IMR-90 (cell line): ENCODE measurements at regions not wholly inside any gene's neighbourhood (a gene's known extent, or its start where the extent isn't known, plus 50 kb on each side); places are given as distances from the start of the nearest gene placed in this dataset.

Experiments
- ATAC-seq: fragments of 200-7000 bp; cut with Tn5 transposase; 2 replicates; pipeline ENCODE4 v1.9.1; 2020; ENCODE audit warnings: low read depth, mild to moderate bottlenecking, moderate library complexity
- BruUV-seq: library from RNA; stranded (reverse); fragments of 400-500 nt; replicated peaks from 2 replicates; lab custom pipeline; 2021; lab: Mats Ljungman, UMichigan
- CTCF ChIA-PET: fragments of 300-600 bp; formaldehyde crosslinking; extraction: SDS; loops from one replicate; lab custom pipeline; 2021; ENCODE audit warnings: antibody characterized with exemption; lab: Yijun Ruan, JAX
- POLR2A ChIA-PET: fragments of 300-600 bp; sonication (Branson Sonifier 250); formaldehyde crosslinking; loops from one replicate; lab custom pipeline; 2022; ENCODE audit warnings: antibody characterized with exemption; ENCODE audit not compliant: unreplicated experiment; lab: Charles Lee
- DNase-seq: peaks from one replicate; pipeline ENCODE4 v3.0.0; 2013
- H2AFZ ChIP-seq: replicated peaks from 2 replicates; pipeline ENCODE3; 2013; ENCODE audit warnings: low read length, mild to moderate bottlenecking; ENCODE audit not compliant: poor library complexity
- H2AK5ac ChIP-seq: 2 replicates; pipeline ENCODE4 v1.6.1; 2013; ENCODE audit warnings: low read depth, low read length, inconsistent platforms
- H2AK9ac ChIP-seq: replicated peaks from 2 replicates; pipeline ENCODE3; 2013; ENCODE audit warnings: mild to moderate bottlenecking, low read depth, low read length, moderate library complexity; ENCODE audit not compliant: poor library complexity
- H2BK120ac ChIP-seq: 2 replicates; pipeline ENCODE4 v1.6.1; 2013; ENCODE audit warnings: low read depth, low read length, inconsistent platforms
- H2BK15ac ChIP-seq: 3 replicates; pipeline ENCODE4 v1.6.1; 2013; ENCODE audit warnings: low read depth, low read length, inconsistent platforms
- H2BK20ac ChIP-seq: 2 replicates; pipeline ENCODE4 v1.6.1; 2013; ENCODE audit warnings: low read depth, mild to moderate bottlenecking, inconsistent platforms, low read length, moderate library complexity
- H2BK5ac ChIP-seq: 2 replicates; pipeline ENCODE4 v1.6.1; 2013; ENCODE audit warnings: mild to moderate bottlenecking, low read depth, low read length, inconsistent platforms; ENCODE audit not compliant: poor library complexity, severe bottlenecking
- H3K14ac ChIP-seq: replicated peaks from 2 replicates; pipeline ENCODE4 v1.6.1; 2013; ENCODE audit warnings: low read depth, low read length, inconsistent platforms
- H3K18ac ChIP-seq: 2 replicates; pipeline ENCODE4 v1.6.1; 2013; ENCODE audit warnings: low read depth, low read length, control low read depth
- H3K23ac ChIP-seq: 2 replicates; pipeline ENCODE4 v1.6.1; 2013; ENCODE audit warnings: low read depth, low read length, inconsistent platforms
- H3K27ac ChIP-seq: 2 replicates; pipeline ENCODE4 v1.5.1; 2013; ENCODE audit warnings: mild to moderate bottlenecking, control low read depth, low read length; ENCODE audit not compliant: insufficient read depth
- H3K27me3 ChIP-seq: 2 replicates; pipeline ENCODE4 v1.6.1; 2013; ENCODE audit warnings: low read length; ENCODE audit not compliant: control insufficient read depth, insufficient read depth
- H3K36me3 ChIP-seq: 2 replicates; pipeline ENCODE4 v1.6.1; 2013; ENCODE audit warnings: low read length, mixed read lengths; ENCODE audit not compliant: control insufficient read depth, insufficient read depth
- H3K4ac ChIP-seq: 2 replicates; pipeline ENCODE4 v1.6.1; 2013; ENCODE audit warnings: low read depth, low read length, inconsistent platforms
- H3K4me1 ChIP-seq: 2 replicates; pipeline ENCODE4 v1.6.1; 2013; ENCODE audit warnings: low read length, mixed read lengths; ENCODE audit not compliant: control insufficient read depth, insufficient read depth
- H3K4me2 ChIP-seq: 2 replicates; pipeline ENCODE4 v1.6.1; 2013; ENCODE audit warnings: low read depth, mild to moderate bottlenecking, control low read depth, low read length, moderate library complexity
- H3K4me3 ChIP-seq: 2 replicates; pipeline ENCODE4 v1.5.1; 2013; ENCODE audit warnings: low read depth, mild to moderate bottlenecking, control low read depth, low read length, moderate library complexity; ENCODE audit not compliant: insufficient read depth
- H3K56ac ChIP-seq: 2 replicates; pipeline ENCODE4 v1.6.1; 2013; ENCODE audit warnings: low read length, inconsistent platforms; ENCODE audit not compliant: insufficient read depth; ENCODE audit errors: extremely low read depth
- H3K79me1 ChIP-seq, 2 experiments: 2 replicates each; pipeline ENCODE4 v1.6.1; 2013; ENCODE audit warnings: low read length in 2 of 2, inconsistent platforms in 1 of 2, low read depth in 1 of 2
- H3K9ac ChIP-seq: 2 replicates; pipeline ENCODE4 v1.6.1; 2013; ENCODE audit warnings: low read depth, low read length, control low read depth
- H3K9me1 ChIP-seq: 2 replicates; pipeline ENCODE4 v1.6.1; 2013; ENCODE audit warnings: low read length, inconsistent platforms; ENCODE audit not compliant: insufficient read depth
- H3K9me3 ChIP-seq: 2 replicates; pipeline ENCODE4 v1.6.1; 2013; ENCODE audit warnings: low read length; ENCODE audit not compliant: control insufficient read depth, insufficient read depth
- H4K20me1 ChIP-seq: 2 replicates; pipeline ENCODE4 v1.6.1; 2013; ENCODE audit warnings: low read length, inconsistent platforms; ENCODE audit not compliant: insufficient read depth
- H4K5ac ChIP-seq: 2 replicates; pipeline ENCODE4 v1.6.1; 2013; ENCODE audit warnings: mild to moderate bottlenecking, low read depth, low read length, control low read depth
- H4K8ac ChIP-seq, 2 experiments: 2 replicates each; pipeline ENCODE4 v1.6.1; 2013; ENCODE audit warnings: low read depth in 2 of 2, low read length in 2 of 2, control low read depth in 1 of 2, inconsistent platforms in 1 of 2
- H4K91ac ChIP-seq: 2 replicates; pipeline ENCODE4 v1.6.1; 2013; ENCODE audit warnings: low read depth, low read length, inconsistent platforms; ENCODE audit not compliant: insufficient read depth
- MXI1 ChIP-seq: IDR thresholded peaks from 2 replicates; pipeline ENCODE4 v1.6.1; 2012; ENCODE audit warnings: low read depth, mild to moderate bottlenecking, low read length, moderate library complexity, borderline replicate concordance
- POLR2A ChIP-seq: IDR thresholded peaks from 2 replicates; pipeline ENCODE4 v1.6.1; 2012; ENCODE audit warnings: mild to moderate bottlenecking, low read depth, low read length
- USF2 ChIP-seq: fragments of 150-350 bp; IDR thresholded peaks from 2 replicates; pipeline ENCODE4 v1.6.1; 2017; ENCODE audit warnings: mild to moderate bottlenecking, antibody characterized with exemption, low read length, low read depth
- WGBS, 2 experiments: methylation state at CpG; one replicate each; pipeline versions ENCODE4 v1.1.5 to v1.1.7; 2013; ENCODE audit warnings: missing lambda C conversion rate in 2 of 2; ENCODE audit not compliant: insufficient read length in 1 of 2; ENCODE audit errors: extremely low coverage in 2 of 2; 5-methylcytosine and 5-hydroxymethylcytosine counted together
- dilution Hi-C: fragments of 300-500 bp; cut with HindIII; formaldehyde crosslinking; loops from one replicate; pipeline ENCODE4 v1.14.3; 2018; ENCODE audit warnings: low sequenced_read_pairs; ENCODE audit not compliant: unreplicated experiment
- in situ Hi-C: fragments of 300-500 bp; cut with MboI; formaldehyde crosslinking; loops from 3 replicates; pipeline ENCODE4 v1.14.3; 2019; ENCODE audit warnings: low sequenced_read_pairs, inconsistent platforms, mixed read lengths
- intact Hi-C: fragments of 100-400 bp; cut with micrococcal nuclease; formaldehyde crosslinking; loops from 2 replicates; pipeline ENCODE4 v1.10.0; 2022

GRCh38 chr1:98355656-98356383 lies 305.7 kb upstream of the SNX7 start:
- Histone ChIP-seq H4K8ac (no peak overlapping the region), H3K9ac (no peak overlapping the region), H2BK120ac (no peak overlapping the region), H3K4ac (no peak overlapping the region), H3K23ac (no peak overlapping the region), H2AFZ (no peak overlapping the region), H3K56ac (no peak overlapping the region), H2AK5ac (peak overlapping the region; percentile 43; the same call in 1 of the 2 replicates), H4K5ac (no peak overlapping the region), H3K18ac (no peak overlapping the region), H2AK9ac (no peak overlapping the region), H2BK15ac (no peak overlapping the region), H3K79me1 (no peaks in the 10 kb centered on the region), H3K4me3 (no peak overlapping the region), H3K36me3 (no peaks in the 10 kb centered on the region), H4K20me1 (no peaks in the 10 kb centered on the region), H3K9me1 (no peaks in the 10 kb centered on the region), H2BK20ac (no peak overlapping the region), H3K4me1 (no peaks in the 10 kb centered on the region), H4K91ac (no peak overlapping the region), H3K27me3 (no peaks in the 10 kb centered on the region), H3K14ac (0 out of 2 replicates have a peak overlapping the region, but pooled peaks have one; percentile 6), H3K9me3 (no peaks in the 10 kb centered on the region), H3K27ac (no peak overlapping the region), H3K4me2 (no peak overlapping the region), H2BK5ac (no peak overlapping the region)
- ATAC-seq, result no peak
- POLR2A ChIA-PET, result no interaction called here
- CTCF ChIA-PET, result interaction anchor here (0.6 kb wide), 1 partner anchor 292 kb away, joined by 5 read pairs; no protein-coding TSS in a partner anchor
- intact Hi-C loops (no loop called here), in situ Hi-C loops (no loop called here), dilution Hi-C loops (no loop called here)
- no peak for TF ChIP-seq POLR2A
- TF ChIP-seq MXI1, result no peak
- no peak for TF ChIP-seq USF2
- DNase-seq, result peak; percentile 28
- no CpG with 5 or more reads among the region's 3 CpGs for WGBS, 2 experiments
- BruUV-seq, result no TSS peak
